MM.1S (cell line): ENCODE measurements at regions not wholly inside any gene's neighbourhood (a gene's known extent, or its start where the extent isn't known, plus 50 kb on each side); places are given as distances from the start of the nearest gene placed in this dataset.

Source experiments
- EZH2 ChIP-seq: fragments of 300-600 bp; sonication (generic); optimal IDR thresholded peaks from 2 replicates; pipeline ENCODE3; 2017; ENCODE audit warnings: low read depth, mild to moderate bottlenecking, antibody characterized with exemption, low read length, mixed read lengths
- EZH2phosphoT487 ChIP-seq: fragments of 300-600 bp; sonication (generic); IDR thresholded peaks from 2 replicates; pipeline ENCODE4 v1.6.1; 2018; ENCODE audit warnings: antibody characterized with exemption, low read length
- TF ChIP-seq, protein P1 (sequence below): fragments of 300-600 bp; sonication (generic); IDR thresholded peaks from 2 replicates; pipeline ENCODE4 v1.5.1; 2016; ENCODE audit warnings: antibody characterized with exemption, low read length, mixed read lengths

DNA sequence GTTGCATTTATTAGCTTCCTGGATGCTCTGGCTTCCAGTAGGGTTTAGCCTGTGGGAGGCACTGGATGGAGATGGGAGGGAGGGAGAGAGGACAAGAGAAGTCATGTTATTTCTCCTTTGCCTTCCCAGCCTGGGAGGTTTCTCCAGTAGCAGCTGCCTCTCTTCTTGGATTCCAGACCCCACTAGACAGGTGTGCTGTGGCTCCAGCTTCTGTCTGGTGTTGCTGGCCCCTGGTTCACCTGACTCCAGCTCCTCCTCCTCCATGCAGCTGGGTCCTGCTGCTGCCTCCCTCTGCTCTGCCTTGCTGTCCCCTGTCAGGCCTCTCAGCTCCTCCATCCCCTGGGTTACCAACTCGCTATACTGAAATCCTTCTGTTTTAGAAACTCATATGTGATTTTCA, 188.9 kb upstream of the TNP1 start:
- TF ChIP-seq, protein P1, sequence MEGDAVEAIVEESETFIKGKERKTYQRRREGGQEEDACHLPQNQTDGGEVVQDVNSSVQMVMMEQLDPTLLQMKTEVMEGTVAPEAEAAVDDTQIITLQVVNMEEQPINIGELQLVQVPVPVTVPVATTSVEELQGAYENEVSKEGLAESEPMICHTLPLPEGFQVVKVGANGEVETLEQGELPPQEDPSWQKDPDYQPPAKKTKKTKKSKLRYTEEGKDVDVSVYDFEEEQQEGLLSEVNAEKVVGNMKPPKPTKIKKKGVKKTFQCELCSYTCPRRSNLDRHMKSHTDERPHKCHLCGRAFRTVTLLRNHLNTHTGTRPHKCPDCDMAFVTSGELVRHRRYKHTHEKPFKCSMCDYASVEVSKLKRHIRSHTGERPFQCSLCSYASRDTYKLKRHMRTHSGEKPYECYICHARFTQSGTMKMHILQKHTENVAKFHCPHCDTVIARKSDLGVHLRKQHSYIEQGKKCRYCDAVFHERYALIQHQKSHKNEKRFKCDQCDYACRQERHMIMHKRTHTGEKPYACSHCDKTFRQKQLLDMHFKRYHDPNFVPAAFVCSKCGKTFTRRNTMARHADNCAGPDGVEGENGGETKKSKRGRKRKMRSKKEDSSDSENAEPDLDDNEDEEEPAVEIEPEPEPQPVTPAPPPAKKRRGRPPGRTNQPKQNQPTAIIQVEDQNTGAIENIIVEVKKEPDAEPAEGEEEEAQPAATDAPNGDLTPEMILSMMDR = no peak
- TF ChIP-seq EZH2phosphoT487 = no peak
- no peak for TF ChIP-seq EZH2
